ENCODE measurements at regions not wholly inside any gene's neighbourhood (a gene's known extent, or its start where the extent isn't known, plus 50 kb on each side); places are given as distances from the start of the nearest gene placed in this dataset.

GRCh38 chr6:19643287-19643686 lies 193.9 kb upstream of the ID4 start:
- Mint-ChIP-seq H3K27ac (no peak overlapping the region), H3K4me1 (no peaks in the 10 kb centered on the region), H3K4me3 (no peak overlapping the region), H3K36me3 (no peaks in the 10 kb centered on the region), H3K27me3 (no peaks in the 10 kb centered on the region), H3K9me3 (peaks cover 2 to 11% (median 5%) of the 10 kb centered on the region in 7 donors)
- DNase-seq (no peak), ATAC-seq (ENCODE audit: low read depth in 2 of 2) (no peak)
- H3K4me3 ChIP-seq (ENCODE audit: low read depth, low read length): no peak overlapping the region
- no peaks in the 10 kb centered on the region for H3K36me3 ChIP-seq (ENCODE audit: control insufficient read depth, insufficient read depth, low read length)
- H3K4me1 ChIP-seq (ENCODE audit: control insufficient read depth, insufficient read depth, low read length, poor library complexity, severe bottlenecking): no peaks in the 10 kb centered on the region
- H3K27ac ChIP-seq (ENCODE audit: insufficient read depth, low read length, poor library complexity, severe bottlenecking): no peak overlapping the region
- no peaks in the 10 kb centered on the region for H3K9me3 ChIP-seq (ENCODE audit: control insufficient read depth in 2 of 2, low read length in 2 of 2)
- no peaks in the 10 kb centered on the region for H3K27me3 ChIP-seq (ENCODE audit: control insufficient read depth, insufficient read depth, low read length)

- ATAC-seq (ENCODE audit: low read depth in 2 of 2): no peak
Observed at GRCh38 chr6:19643713-19644112, 193.5 kb upstream of the ID4 start.

GRCh38 chr6:19655744-19656143 lies 181.4 kb upstream of the ID4 start:
- Histone ChIP-seq H3K4me3 (ENCODE audit: low read depth, low read length) (no peak overlapping the region), H3K9me3 (ENCODE audit: control insufficient read depth in 2 of 2, low read length in 2 of 2) (no peaks in the 10 kb centered on the region), H3K36me3 (ENCODE audit: control insufficient read depth, insufficient read depth, low read length) (no peaks in the 10 kb centered on the region), H3K27me3 (ENCODE audit: control insufficient read depth, insufficient read depth, low read length) (no peaks in the 10 kb centered on the region), H3K4me1 (ENCODE audit: control insufficient read depth, insufficient read depth, low read length, poor library complexity, severe bottlenecking) (no peaks in the 10 kb centered on the region), H3K27ac (ENCODE audit: insufficient read depth, low read length, poor library complexity, severe bottlenecking) (no peak overlapping the region)
- Mint-ChIP-seq H3K4me3 (no peak overlapping the region), H3K27ac (no peak overlapping the region), H3K36me3 (no peaks in the 10 kb centered on the region), H3K9me3 (peaks cover 0 to 11% (median 3%) of the 10 kb centered on the region in 7 donors), H3K4me1 (no peaks in the 10 kb centered on the region), H3K27me3 (no peaks in the 10 kb centered on the region)
- ATAC-seq (ENCODE audit: low read depth in 2 of 2) (no peak), DNase-seq (no peak)

More at GRCh38 chr6:19643713-19644112, 193.5 kb upstream of the ID4 start:
- no peaks in the 10 kb centered on the region for H3K36me3 Mint-ChIP-seq
- DNase-seq: no peak
- no peaks in the 10 kb centered on the region for H3K27me3 Mint-ChIP-seq
- Histone ChIP-seq H3K4me1 (ENCODE audit: control insufficient read depth, insufficient read depth, low read length, poor library complexity, severe bottlenecking) (no peaks in the 10 kb centered on the region), H3K36me3 (ENCODE audit: control insufficient read depth, insufficient read depth, low read length) (no peaks in the 10 kb centered on the region), H3K27me3 (ENCODE audit: control insufficient read depth, insufficient read depth, low read length) (no peaks in the 10 kb centered on the region), H3K9me3 (ENCODE audit: control insufficient read depth in 2 of 2, low read length in 2 of 2) (no peaks in the 10 kb centered on the region), H3K4me3 (ENCODE audit: low read depth, low read length) (no peak overlapping the region), H3K27ac (ENCODE audit: insufficient read depth, low read length, poor library complexity, severe bottlenecking) (no peak overlapping the region)
- H3K4me3 Mint-ChIP-seq: no peak overlapping the region
- peaks cover 2 to 11% (median 4%) of the 10 kb centered on the region in 7 donors for H3K9me3 Mint-ChIP-seq
- no peak overlapping the region for H3K27ac Mint-ChIP-seq
- no peaks in the 10 kb centered on the region for H3K4me1 Mint-ChIP-seq

GRCh38 chr6:19660123-19660910 lies 176.9 kb upstream of the ID4 start:
- no peak overlapping the region for H3K27ac Mint-ChIP-seq
- H3K36me3 ChIP-seq (ENCODE audit: control insufficient read depth, insufficient read depth, low read length): no peaks in the 10 kb centered on the region
- no peak overlapping the region for H3K4me3 Mint-ChIP-seq
- no peak for DNase-seq
- no peaks in the 10 kb centered on the region for H3K4me1 Mint-ChIP-seq
- H3K4me1 ChIP-seq (ENCODE audit: control insufficient read depth, insufficient read depth, low read length, poor library complexity, severe bottlenecking): no peaks in the 10 kb centered on the region
- no peaks in the 10 kb centered on the region for H3K27me3 Mint-ChIP-seq
- no peaks in the 10 kb centered on the region for H3K27me3 ChIP-seq (ENCODE audit: control insufficient read depth, insufficient read depth, low read length)
- no peak for ATAC-seq (ENCODE audit: low read depth in 2 of 2)
- no peaks in the 10 kb centered on the region for H3K36me3 Mint-ChIP-seq
- no peak overlapping the region for H3K27ac ChIP-seq (ENCODE audit: insufficient read depth, low read length, poor library complexity, severe bottlenecking)
- no peak overlapping the region for H3K4me3 ChIP-seq (ENCODE audit: low read depth, low read length)
- no peaks in the 10 kb centered on the region for H3K9me3 ChIP-seq (ENCODE audit: control insufficient read depth in 2 of 2, low read length in 2 of 2)
- peaks cover 0 to 11% (median 2%) of the 10 kb centered on the region in 7 donors for H3K9me3 Mint-ChIP-seq

- H3K4me1 ChIP-seq (ENCODE audit: control insufficient read depth, insufficient read depth, low read length, poor library complexity, severe bottlenecking): no peaks in the 10 kb centered on the region
- ATAC-seq (ENCODE audit: low read depth in 2 of 2) (no peak), DNase-seq (no peak)
- H3K4me1 Mint-ChIP-seq: no peaks in the 10 kb centered on the region
- H3K27ac Mint-ChIP-seq: no peak overlapping the region
- peaks cover 0 to 6% (median 3%) of the 10 kb centered on the region in 7 donors for H3K9me3 Mint-ChIP-seq
- no peaks in the 10 kb centered on the region for H3K36me3 Mint-ChIP-seq
- H3K4me3 ChIP-seq (ENCODE audit: low read depth, low read length): no peak overlapping the region
- H3K36me3 ChIP-seq (ENCODE audit: control insufficient read depth, insufficient read depth, low read length): no peaks in the 10 kb centered on the region
- H3K4me3 Mint-ChIP-seq: no peak overlapping the region
- H3K27me3 Mint-ChIP-seq: no peaks in the 10 kb centered on the region
- H3K27me3 ChIP-seq (ENCODE audit: control insufficient read depth, insufficient read depth, low read length): no peaks in the 10 kb centered on the region
- no peak overlapping the region for H3K27ac ChIP-seq (ENCODE audit: insufficient read depth, low read length, poor library complexity, severe bottlenecking)
- H3K9me3 ChIP-seq (ENCODE audit: control insufficient read depth in 2 of 2, low read length in 2 of 2): no peaks in the 10 kb centered on the region
Observed at GRCh38 chr6:19662911-19663310, 174.3 kb upstream of the ID4 start.

- H3K27me3 ChIP-seq (ENCODE audit: control insufficient read depth, insufficient read depth, low read length): no peaks in the 10 kb centered on the region
- no peaks in the 10 kb centered on the region for H3K36me3 ChIP-seq (ENCODE audit: control insufficient read depth, insufficient read depth, low read length)
- H3K4me1 Mint-ChIP-seq: no peaks in the 10 kb centered on the region
- no peak overlapping the region for H3K27ac ChIP-seq (ENCODE audit: insufficient read depth, low read length, poor library complexity, severe bottlenecking)
- H3K4me3 ChIP-seq (ENCODE audit: low read depth, low read length): no peak overlapping the region
- no peak for ATAC-seq (ENCODE audit: low read depth in 2 of 2)
- H3K36me3 Mint-ChIP-seq: no peaks in the 10 kb centered on the region
- H3K9me3 ChIP-seq (ENCODE audit: control insufficient read depth in 2 of 2, low read length in 2 of 2): no peaks in the 10 kb centered on the region
- DNase-seq: no peak
- H3K27ac Mint-ChIP-seq: no peak overlapping the region
- peaks cover 0 to 6% (median 1%) of the 10 kb centered on the region in 7 donors for H3K9me3 Mint-ChIP-seq
- no peaks in the 10 kb centered on the region for H3K27me3 Mint-ChIP-seq
- H3K4me3 Mint-ChIP-seq: no peak overlapping the region
- H3K4me1 ChIP-seq (ENCODE audit: control insufficient read depth, insufficient read depth, low read length, poor library complexity, severe bottlenecking): no peaks in the 10 kb centered on the region
Observed at GRCh38 chr6:19663479-19663878, 173.7 kb upstream of the ID4 start.

- ATAC-seq (ENCODE audit: low read depth in 2 of 2): no peak
- Histone ChIP-seq H3K9me3 (ENCODE audit: control insufficient read depth in 2 of 2, low read length in 2 of 2) (no peaks in the 10 kb centered on the region), H3K36me3 (ENCODE audit: control insufficient read depth, insufficient read depth, low read length) (no peaks in the 10 kb centered on the region), H3K4me3 (ENCODE audit: low read depth, low read length) (no peak overlapping the region), H3K27ac (ENCODE audit: insufficient read depth, low read length, poor library complexity, severe bottlenecking) (no peak overlapping the region), H3K27me3 (ENCODE audit: control insufficient read depth, insufficient read depth, low read length) (no peaks in the 10 kb centered on the region), H3K4me1 (ENCODE audit: control insufficient read depth, insufficient read depth, low read length, poor library complexity, severe bottlenecking) (no peaks in the 10 kb centered on the region)
- H3K4me3 Mint-ChIP-seq: no peak overlapping the region
- H3K36me3 Mint-ChIP-seq: no peaks in the 10 kb centered on the region
- H3K9me3 Mint-ChIP-seq: peaks cover 0 to 6% (median 1%) of the 10 kb centered on the region in 7 donors
- H3K4me1 Mint-ChIP-seq: no peaks in the 10 kb centered on the region
- DNase-seq: no peak
- H3K27me3 Mint-ChIP-seq: no peaks in the 10 kb centered on the region
- H3K27ac Mint-ChIP-seq: no peak overlapping the region
Observed at GRCh38 chr6:19664050-19664449, 173.1 kb upstream of the ID4 start.

Measured in CD4-positive, CD25-positive, alpha-beta regulatory T cell (primary cell).